ENCODE measurements at regions not wholly inside any gene's neighbourhood (a gene's known extent, or its start where the extent isn't known, plus 50 kb on each side); places are given as distances from the start of the nearest gene placed in this dataset.

GRCh38 chr2:220410296-220410695, 782.9 kb downstream of the SLC4A3 start:
- intact Hi-C loops (cut with micrococcal nuclease) = no loop called here
- H3K4me3 Mint-ChIP-seq = no peak overlapping the region
- peaks cover 41% of the 10 kb centered on the region for H3K9me3 Mint-ChIP-seq

GRCh38 chr2:220417503-220417902, 790.1 kb downstream of the SLC4A3 start:
- Mint-ChIP-seq H3K36me3 (ENCODE audit: low read depth) (no peaks in the 10 kb centered on the region), H3K27me3 (no peaks in the 10 kb centered on the region), H3K9me3 (peaks cover 6% of the 10 kb centered on the region), H3K4me3 (no peak overlapping the region), H3K27ac (no peak overlapping the region), H3K4me1 (no peaks in the 10 kb centered on the region)
- CTCF ChIA-PET = no interaction called here
- no peak for TF ChIP-seq CTCF (IDR thresholded peaks at IDR 0.05)
- POLR2A ChIA-PET = no interaction called here
- intact Hi-C loops (cut with micrococcal nuclease) = no loop called here
- ATAC-seq (ENCODE audit: low read depth) (no peak), DNase-seq (no peak)

More at GRCh38 chr2:220410296-220410695, 782.9 kb downstream of the SLC4A3 start:
- CTCF ChIA-PET = no interaction called here
- ATAC-seq (ENCODE audit: low read depth) (no peak), DNase-seq (no peak)
- no peak overlapping the region for H3K27ac Mint-ChIP-seq
- POLR2A ChIA-PET = no interaction called here
- H3K36me3 Mint-ChIP-seq (ENCODE audit: low read depth) = no peaks in the 10 kb centered on the region
- no peaks in the 10 kb centered on the region for H3K4me1 Mint-ChIP-seq
- H3K27me3 Mint-ChIP-seq = no peaks in the 10 kb centered on the region
- TF ChIP-seq CTCF (IDR thresholded peaks at IDR 0.05) = no peak

DNA sequence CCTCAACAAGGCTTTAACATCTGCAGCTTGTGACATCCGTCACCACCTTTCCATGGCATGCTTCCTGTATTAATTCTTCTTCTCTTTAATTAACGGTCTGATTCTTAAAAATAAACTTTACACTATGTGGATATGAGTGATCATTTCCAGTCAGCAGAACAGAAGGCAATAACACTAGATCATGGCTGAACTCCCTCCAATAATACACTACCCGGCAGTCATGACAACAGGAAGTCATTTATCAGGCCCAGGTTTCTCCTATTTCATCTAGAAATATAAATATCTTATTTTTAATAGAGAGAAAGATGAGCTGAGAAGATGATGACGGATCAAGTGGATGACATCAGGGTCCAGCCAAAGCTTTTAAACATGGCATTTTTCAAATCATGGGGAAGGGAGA, 792.2 kb downstream of the SLC4A3 start:
- ATAC-seq (ENCODE audit: low read depth) = no peak
- Mint-ChIP-seq H3K4me3 (no peak overlapping the region), H3K27ac (no peak overlapping the region), H3K4me1 (no peaks in the 10 kb centered on the region), H3K36me3 (ENCODE audit: low read depth) (no peaks in the 10 kb centered on the region), H3K27me3 (no peaks in the 10 kb centered on the region), H3K9me3 (peaks cover 3% of the 10 kb centered on the region)
- no peak for DNase-seq
- intact Hi-C loops (cut with micrococcal nuclease) = no loop called here
- no peak for TF ChIP-seq CTCF (IDR thresholded peaks at IDR 0.05)
- CTCF ChIA-PET = no interaction called here
- POLR2A ChIA-PET = no interaction called here

- POLR2A ChIA-PET = no interaction called here
- ATAC-seq (ENCODE audit: low read depth) = no peak
- Mint-ChIP-seq H3K4me1 (no peaks in the 10 kb centered on the region), H3K27me3 (no peaks in the 10 kb centered on the region), H3K27ac (no peak overlapping the region), H3K4me3 (no peak overlapping the region), H3K9me3 (peaks cover 3% of the 10 kb centered on the region), H3K36me3 (ENCODE audit: low read depth) (no peaks in the 10 kb centered on the region)
- DNase-seq = no peak
- intact Hi-C loops (cut with micrococcal nuclease) = no loop called here
- no peak for TF ChIP-seq CTCF (IDR thresholded peaks at IDR 0.05)
- CTCF ChIA-PET = no interaction called here
Observed at GRCh38 chr2:220420820-220421219, 793.4 kb downstream of the SLC4A3 start.

DNA sequence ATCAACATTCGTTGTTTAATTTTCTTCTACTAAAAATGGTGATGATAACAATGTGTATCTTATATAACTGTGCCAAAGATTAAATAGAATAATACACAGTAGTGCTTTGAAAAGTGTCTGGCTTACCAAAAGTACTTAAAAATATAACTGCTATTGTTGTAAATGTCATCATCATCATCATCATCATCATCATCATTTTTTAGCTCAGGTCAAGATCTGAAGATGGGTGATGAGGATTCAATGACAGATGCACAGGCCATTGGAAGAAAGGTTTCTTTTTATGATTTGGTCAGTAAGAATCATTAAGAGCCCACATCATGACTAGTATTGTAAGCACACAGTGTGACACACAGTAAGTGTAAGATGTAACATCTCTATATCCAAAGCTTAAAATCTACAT, 795.2 kb downstream of the SLC4A3 start:
- peaks cover 3% of the 10 kb centered on the region for H3K9me3 Mint-ChIP-seq

More for the DNA sequence above, 795.2 kb downstream of the SLC4A3 start:
- Mint-ChIP-seq H3K36me3 (ENCODE audit: low read depth) (no peaks in the 10 kb centered on the region), H3K27ac (no peak overlapping the region), H3K27me3 (no peaks in the 10 kb centered on the region), H3K4me1 (no peaks in the 10 kb centered on the region), H3K4me3 (no peak overlapping the region)
- ATAC-seq (ENCODE audit: low read depth) (no peak), DNase-seq (no peak)
- ChIA-PET POLR2A (no interaction called here), CTCF (no interaction called here)
- TF ChIP-seq CTCF (IDR thresholded peaks at IDR 0.05) = no peak
- intact Hi-C loops (cut with micrococcal nuclease) = no loop called here
